HG02870 (cell line): ENCODE measurements at regions not wholly inside any gene's neighbourhood (a gene's known extent, or its start where the extent isn't known, plus 50 kb on each side); places are given as distances from the start of the nearest gene placed in this dataset.

Experiments
- ATAC-seq: cut with Tn5 transposase; IDR thresholded peaks from one replicate; pipeline ENCODE4 v1.9.1; 2021; ENCODE audit warnings: mild to moderate bottlenecking, moderate library complexity; ENCODE audit not compliant: unreplicated experiment

DNA sequence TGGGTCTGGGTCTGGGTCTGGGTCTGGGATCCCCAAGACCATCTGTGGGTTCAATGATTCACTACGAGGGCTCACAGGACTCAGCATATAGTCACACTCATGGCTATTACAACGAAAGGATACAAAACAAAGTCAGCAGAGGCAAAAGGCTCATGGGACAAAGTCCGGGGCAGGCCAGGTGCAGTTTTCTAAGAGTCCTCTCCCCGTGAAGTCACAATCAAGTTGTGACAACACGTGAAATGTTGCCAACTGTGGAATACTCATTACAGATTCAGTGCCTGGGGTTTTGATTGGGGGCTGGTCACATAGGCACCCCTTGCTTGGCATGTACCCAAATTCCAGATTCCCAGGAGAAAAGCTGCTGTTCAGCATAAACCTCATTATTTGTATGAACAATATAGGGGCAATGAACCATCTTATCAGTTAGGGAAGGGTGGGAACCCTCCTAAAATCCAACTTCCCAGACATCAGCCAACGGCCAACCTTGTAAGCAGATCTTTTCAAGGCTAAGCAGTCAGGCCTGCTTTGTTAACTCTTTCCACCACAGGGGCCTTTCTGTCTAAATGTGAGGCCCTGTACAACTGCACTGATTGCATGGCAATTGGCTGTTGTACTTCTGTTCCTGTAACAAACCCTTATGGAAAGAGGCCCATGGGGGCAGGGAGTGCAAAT lies 58.2 kb upstream of the DIPK2B start:
- no peak for ATAC-seq
